ENCODE measurements at regions not wholly inside any gene's neighbourhood (a gene's known extent, or its start where the extent isn't known, plus 50 kb on each side); places are given as distances from the start of the nearest gene placed in this dataset.

DNA sequence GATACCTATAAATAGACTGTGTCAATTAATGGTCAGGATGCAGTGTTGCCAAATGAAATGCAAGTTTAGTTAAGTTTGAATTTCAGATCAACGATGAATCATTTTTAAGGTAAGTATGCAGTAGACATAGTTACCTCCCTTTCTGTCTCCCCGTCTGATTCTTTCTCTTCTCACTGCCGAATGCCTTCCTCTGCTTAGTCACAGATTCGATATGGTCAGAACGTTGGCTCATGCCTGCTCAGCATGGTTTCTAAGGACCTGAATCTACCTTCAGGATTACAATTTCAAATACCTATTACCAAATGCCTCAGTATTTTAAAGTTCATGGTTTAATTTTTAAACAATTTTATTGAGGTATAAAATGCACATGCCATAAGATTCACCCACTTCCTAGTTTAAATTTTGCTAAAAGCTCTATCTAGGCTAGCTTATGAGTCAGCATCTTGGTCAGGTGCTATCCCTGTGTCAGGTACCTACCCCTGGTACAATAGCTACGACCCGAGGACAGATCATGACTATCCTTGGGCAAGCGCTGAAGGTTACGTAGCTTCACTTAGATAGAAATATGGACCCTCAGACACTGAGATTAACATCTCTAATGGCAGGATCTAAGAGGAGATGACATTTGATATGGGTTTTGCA, 78.2 kb upstream of the SPON1 start:
- no peak for TF ChIP-seq POLR2A (IDR thresholded peaks at IDR 0.05)
- TF ChIP-seq, protein P1, sequence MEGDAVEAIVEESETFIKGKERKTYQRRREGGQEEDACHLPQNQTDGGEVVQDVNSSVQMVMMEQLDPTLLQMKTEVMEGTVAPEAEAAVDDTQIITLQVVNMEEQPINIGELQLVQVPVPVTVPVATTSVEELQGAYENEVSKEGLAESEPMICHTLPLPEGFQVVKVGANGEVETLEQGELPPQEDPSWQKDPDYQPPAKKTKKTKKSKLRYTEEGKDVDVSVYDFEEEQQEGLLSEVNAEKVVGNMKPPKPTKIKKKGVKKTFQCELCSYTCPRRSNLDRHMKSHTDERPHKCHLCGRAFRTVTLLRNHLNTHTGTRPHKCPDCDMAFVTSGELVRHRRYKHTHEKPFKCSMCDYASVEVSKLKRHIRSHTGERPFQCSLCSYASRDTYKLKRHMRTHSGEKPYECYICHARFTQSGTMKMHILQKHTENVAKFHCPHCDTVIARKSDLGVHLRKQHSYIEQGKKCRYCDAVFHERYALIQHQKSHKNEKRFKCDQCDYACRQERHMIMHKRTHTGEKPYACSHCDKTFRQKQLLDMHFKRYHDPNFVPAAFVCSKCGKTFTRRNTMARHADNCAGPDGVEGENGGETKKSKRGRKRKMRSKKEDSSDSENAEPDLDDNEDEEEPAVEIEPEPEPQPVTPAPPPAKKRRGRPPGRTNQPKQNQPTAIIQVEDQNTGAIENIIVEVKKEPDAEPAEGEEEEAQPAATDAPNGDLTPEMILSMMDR (IDR thresholded peaks at IDR 0.05) = no peak
